Panc1 (cell line): ENCODE measurements at regions not wholly inside any gene's neighbourhood (a gene's known extent, or its start where the extent isn't known, plus 50 kb on each side); places are given as distances from the start of the nearest gene placed in this dataset.

Source experiments
- CTCF ChIP-seq: fragments of 450-650 bp; IDR thresholded peaks from 2 replicates; pipeline ENCODE4 v1.5.1; 2017; ENCODE audit warnings: mild to moderate bottlenecking
- POLR2AphosphoS5 ChIP-seq: IDR thresholded peaks from 2 replicates; pipeline ENCODE4 v1.6.1; 2012; ENCODE audit warnings: mild to moderate bottlenecking, low read depth, low read length, moderate library complexity
- REST ChIP-seq, 2 experiments: IDR thresholded peaks; 2 replicates each; pipeline ENCODE4 v1.6.1; 2011 to 2012; ENCODE audit warnings: low read depth in 2 of 2, control low read depth in 1 of 2, low read length in 1 of 2, mild to moderate bottlenecking in 1 of 2, moderate library complexity in 1 of 2; ENCODE audit not compliant: insufficient read depth in 1 of 2
- TCF7L2 ChIP-seq: IDR thresholded peaks from 2 replicates; pipeline ENCODE4 v1.6.1; 2011; ENCODE audit warnings: mild to moderate bottlenecking, low read depth, low read length, inconsistent platforms

GRCh38 chr20:16806061-16806460 lies 57.9 kb downstream of the OTOR start:
- TF ChIP-seq CTCF = no peak
- TF ChIP-seq REST (IDR thresholded peaks at IDR 0.05; ENCODE audit: insufficient read depth in 1 of 2, low read depth in 2 of 2, low read length in 1 of 2) = no peak
- TF ChIP-seq POLR2AphosphoS5 = no peak
- no peak for TF ChIP-seq TCF7L2
